ENCODE measurements at regions not wholly inside any gene's neighbourhood (a gene's known extent, or its start where the extent isn't known, plus 50 kb on each side); places are given as distances from the start of the nearest gene placed in this dataset.
"Not testable (repeated sequence)": the region's sequence is repeated elsewhere in the genome, so short reads cannot be mapped to it uniquely, and the experiment has no call there.

- DNase-seq, result no peak
These were observed 70.7 kb downstream of the CETN3 start for GRCh38 chr5:90338712-90339372.

GRCh38 chr5:90337449-90338052, 72.0 kb downstream of the CETN3 start:
- no peak for DNase-seq

DNA sequence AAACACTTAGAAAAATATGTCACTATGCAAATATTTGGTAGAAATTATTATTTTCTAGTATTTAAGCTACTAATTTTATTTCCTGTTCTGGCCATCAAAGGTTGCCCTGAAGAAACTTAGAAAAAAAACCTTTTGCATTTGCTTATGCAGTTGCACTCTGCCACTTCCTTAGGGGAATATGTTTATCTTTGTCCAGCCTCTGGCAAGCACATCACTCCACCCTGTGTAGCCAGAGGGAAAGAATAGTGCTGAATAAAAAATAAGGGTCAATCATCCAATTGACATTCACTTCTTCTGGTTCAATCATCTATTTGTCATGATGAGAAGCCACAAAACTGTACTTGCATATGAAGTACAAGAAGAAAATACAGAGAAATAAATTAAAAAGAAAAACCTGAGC, 72.8 kb downstream of the CETN3 start:
- DNase-seq, result no peak

- no peak for DNase-seq
These were observed 74.8 kb downstream of the CETN3 start for GRCh38 chr5:90334741-90335140.

DNA sequence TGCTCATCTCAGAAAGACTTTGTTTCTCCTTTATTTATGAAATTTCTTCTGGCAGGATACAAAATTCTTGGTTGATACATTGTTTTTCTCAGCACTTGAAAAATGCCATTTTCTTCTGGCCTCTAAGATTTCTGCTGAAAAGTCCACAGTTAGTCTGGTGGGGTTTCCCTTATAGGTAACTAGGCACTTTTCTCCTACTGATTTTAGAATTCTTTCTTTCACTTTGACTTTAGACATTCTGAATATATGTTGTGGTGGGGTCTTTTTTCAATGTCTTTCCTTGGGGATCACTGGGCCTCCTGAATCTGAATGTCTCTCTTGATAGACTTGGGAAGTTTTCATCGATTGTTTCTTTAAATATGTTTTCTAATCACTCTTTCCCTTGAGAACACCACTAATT, 79.6 kb downstream of the CETN3 start:
- no peak for DNase-seq

GRCh38 chr5:90326995-90327394, 82.6 kb downstream of the CETN3 start:
- no peak for DNase-seq

DNA sequence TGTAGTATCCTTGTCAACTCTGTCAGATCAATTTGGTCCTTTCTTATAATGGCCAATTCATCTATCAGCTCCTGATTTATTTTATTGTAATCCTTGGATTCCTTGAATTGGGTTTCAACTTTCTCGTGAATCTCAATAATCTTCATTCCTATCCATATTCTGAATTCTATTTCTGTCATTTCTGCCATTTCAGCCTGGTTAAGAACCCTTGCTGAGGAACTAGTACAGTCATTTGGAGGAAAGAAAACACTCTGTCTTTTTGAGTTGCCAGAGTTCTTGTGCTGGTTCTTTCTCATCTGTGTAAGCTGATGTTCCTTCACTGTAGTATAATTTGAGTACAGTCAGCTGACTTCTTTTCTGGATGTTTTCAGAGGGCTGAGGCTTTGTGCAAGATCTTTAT, 84.5 kb downstream of the CETN3 start:
- DNase-seq, result no peak

GRCh38 chr5:90320348-90320747, 89.2 kb downstream of the CETN3 start:
- DNase-seq, result not testable (repeated sequence)

GRCh38 chr5:90312027-90312426, 97.5 kb downstream of the CETN3 start:
- no peak for DNase-seq

DNA sequence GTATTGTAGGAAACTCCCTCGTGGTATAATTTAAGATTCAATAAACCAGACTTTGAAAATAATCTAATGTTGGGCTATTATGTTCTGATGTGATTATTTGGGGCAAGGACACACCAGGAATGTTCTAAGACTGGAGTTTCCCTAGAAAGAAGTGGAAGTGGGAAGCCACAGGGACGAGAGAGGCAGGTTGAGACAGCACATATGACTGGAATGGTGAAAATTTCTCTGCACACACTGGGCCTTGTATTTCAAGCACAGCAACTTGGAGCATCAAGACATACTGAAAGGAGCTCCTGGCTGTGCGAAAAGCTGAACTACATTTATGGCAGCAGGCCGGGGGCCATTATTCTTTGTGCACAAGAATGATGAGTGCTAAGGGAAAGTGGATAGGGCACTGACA, 98.2 kb downstream of the CETN3 start:
- DNase-seq, result no peak

DNA sequence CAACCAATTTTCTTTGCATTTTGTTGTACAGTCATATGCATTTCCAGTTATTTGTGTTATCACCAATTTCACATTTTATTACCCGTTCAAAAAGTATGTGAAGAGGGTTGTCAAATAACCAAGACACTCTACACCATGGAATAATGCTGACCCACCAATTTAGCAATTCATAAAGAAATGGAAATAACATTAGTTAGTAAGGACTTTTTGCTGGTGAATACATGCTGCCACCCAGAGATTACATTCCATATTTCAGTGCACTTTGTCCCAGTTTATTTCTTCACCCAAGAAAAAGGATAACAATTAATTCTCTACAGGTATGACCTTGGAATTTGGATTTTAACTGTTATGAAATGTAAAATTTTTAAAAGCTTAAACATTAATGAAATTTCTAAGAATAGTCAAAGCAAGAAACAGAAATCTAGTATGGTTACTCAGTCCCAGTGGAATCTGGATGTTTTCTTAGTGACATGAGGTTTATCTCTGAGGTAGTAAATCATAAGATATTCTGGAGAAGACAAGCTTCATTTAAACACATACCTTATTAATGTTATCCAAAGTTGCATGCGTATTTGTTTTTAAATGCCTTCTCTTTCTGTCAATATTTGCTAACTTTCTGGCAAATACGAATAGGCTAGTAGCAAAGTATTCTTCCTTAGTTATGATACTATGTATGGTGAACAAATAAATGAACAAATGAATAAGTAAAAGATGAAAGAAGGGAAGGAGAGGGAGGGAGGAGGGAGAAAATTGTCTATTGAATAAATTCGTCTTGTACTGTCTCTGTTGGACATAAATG, 100.6 kb downstream of the CETN3 start:
- DNase-seq, result no peak

DNA sequence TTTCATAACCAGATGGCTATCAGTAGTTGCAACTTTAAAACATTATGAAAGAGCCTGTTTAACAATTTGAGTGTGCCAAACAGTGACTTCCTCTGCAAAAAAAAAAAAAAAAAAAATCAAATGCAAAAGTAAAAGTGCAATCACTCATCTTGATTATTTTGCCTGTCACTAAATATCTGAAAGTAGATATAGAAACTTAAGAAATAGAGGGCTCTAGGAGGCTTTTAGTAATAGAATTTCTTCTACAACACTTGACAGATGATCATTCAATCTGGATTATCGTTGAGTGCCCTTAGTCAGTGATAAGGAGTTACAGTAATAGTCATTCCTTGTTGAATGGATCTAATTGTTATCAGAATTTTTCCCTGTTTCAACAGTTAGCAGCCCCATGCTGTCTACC, 101.8 kb downstream of the CETN3 start:
- DNase-seq, result no peak

DNA sequence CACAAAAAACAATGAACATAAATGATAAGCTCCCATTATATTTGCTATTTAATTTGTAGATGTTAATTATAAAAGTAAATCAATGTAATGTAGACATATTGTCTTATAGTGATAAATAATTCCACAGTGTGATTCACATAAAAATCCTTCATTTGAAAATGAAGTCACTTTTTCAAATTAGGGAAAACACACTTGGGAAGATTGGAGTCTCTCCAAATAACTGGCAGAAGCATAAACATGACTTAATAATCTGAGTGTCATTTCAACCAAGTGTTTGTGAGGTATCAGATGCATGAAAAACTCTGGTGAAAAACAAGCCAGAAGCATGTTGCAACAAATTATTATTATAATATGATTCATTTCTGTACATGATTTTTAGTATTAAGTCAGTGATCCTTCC, 102.2 kb downstream of the CETN3 start:
- no peak for DNase-seq

DNA sequence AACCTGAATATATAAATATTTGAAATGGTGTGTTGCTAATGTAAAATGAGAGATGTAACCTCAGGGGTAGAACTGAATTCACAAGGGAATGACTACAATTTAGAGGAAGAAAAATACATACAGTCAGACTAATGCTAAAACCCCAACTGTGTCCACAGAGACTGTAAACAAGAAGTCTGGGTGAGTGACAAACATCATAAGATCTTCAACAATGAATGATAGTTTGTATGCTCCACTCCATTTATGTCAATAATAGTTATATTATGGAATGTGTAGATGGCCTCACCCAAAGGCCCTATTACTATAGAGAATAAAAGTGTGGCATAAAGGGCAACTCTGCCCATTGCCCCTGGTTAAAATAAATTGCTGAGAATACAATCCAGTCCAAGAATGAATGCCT, 102.9 kb downstream of the CETN3 start:
- no peak for DNase-seq

DNA sequence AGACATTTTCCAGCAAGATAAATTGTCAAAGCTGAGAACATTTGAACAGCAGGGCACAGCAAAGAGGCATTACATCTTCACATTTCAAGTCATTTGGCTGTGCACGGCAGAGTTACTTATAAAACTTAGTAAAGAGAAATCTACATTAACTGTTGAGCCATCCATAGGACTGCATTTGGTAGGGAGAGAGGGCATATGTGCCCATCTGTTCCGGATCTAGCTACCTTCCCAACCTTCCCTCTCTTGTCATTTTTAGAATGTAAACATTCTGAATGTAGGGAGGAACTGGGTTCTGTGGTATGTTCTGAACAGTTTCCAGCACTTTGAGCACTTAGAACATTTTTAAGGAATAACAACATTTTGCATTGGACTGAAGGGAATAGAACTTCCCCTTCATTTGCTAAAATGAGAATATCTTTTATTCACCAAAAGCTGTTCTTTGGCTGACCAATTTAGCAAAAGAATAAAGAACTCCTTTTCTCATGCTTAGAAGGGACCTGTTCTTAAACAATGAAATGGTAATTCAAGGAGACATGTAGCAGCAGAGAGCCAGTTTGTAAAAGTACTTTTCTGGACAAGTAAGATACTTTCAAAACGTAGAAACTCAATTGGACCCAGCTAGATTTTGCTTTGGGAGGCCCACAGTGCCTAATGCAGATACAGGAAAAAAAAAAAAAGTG, 104.4 kb downstream of the CETN3 start:
- DNase-seq, result no peak

- DNase-seq, result no peak
These were observed 108.3 kb downstream of the CETN3 start for GRCh38 chr5:90301248-90301647.

DNA sequence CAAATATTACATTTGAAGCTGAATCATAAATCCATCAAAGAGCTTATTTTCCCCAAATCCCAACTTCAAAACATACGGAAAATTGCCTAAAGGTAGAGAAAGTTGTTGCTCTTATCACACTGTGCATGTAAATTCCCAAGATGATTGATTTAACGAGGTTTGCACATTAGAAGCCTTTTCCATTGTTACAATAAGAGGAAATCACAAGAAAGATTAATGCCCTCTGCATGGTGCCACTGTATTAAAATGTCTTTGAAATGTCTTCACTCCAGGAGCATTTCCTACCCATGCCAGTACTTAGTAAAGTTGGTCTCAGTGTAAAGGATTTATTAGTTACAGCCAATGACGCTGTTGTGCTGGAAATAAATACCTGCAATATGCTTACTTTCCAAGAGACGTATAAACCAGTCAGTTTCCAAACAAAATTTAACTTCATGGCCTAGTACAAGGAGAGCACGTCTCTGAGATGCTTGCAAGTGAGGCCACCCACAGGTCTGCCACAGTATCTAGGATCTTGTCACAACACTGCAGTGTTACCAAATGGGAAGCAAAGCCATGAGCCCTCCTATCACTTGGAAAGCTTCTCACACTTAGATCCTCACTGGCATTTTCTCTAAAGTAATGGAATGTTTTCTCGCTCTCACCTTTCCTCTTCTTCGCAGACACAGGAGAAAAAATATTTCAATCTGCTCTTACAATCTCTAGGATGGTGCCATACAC, 112.4 kb downstream of the CETN3 start:
- DNase-seq, result no peak

- DNase-seq, result no peak
These were observed 115.0 kb downstream of the CETN3 start for GRCh38 chr5:90294604-90295003.

GRCh38 chr5:90293931-90294330, 115.6 kb downstream of the CETN3 start:
- DNase-seq, result no peak

DNA sequence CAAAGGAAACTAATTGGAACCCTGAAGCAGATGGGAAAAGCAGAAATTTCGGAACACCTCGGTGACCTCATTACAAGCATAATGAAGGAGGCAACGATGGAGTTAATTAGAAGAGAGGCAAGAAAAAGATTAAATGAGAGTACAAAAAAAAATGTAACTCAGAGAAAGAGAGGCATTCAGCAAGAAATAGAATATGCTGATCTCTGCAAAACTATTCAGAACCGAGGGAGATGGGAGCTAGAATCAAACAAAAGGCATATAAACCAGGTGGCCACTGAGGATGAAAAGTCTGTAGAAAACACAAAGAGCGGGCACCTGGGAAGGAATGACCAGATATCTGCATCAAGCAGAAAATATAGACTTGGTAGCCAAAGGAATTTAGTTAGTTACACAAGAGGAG, 118.9 kb downstream of the CETN3 start:
- DNase-seq, result no peak

DNA sequence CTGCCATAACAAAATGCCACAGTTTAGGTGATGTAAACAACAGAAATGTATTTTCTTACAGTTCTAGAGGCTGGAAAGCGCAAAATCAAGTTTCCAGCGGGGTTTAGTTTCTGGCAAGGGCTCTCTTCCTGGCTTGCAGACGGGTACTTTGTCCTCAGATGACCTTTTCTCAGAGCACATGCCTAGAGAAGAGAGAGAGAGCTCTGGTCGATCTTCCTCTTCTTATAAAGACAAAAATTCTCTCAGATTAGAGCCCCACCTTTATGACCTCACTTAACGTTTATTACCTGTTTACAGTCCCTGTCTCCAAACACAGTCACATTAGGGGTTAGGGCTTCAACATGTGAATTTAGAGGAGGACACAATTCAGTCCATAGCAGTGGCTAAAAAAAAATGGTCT, 119.7 kb downstream of the CETN3 start:
- DNase-seq, result no peak

GRCh38 chr5:90287036-90287435, 122.5 kb downstream of the CETN3 start:
- no peak for DNase-seq

GRCh38 chr5:90285581-90285980, 124.0 kb downstream of the CETN3 start:
- DNase-seq, result no peak
